EL (cell line): ENCODE measurements at regions not wholly inside any gene's neighbourhood (a gene's known extent, or its start where the extent isn't known, plus 50 kb on each side); places are given as distances from the start of the nearest gene placed in this dataset.
"Not testable (repeated sequence)": the region's sequence is repeated elsewhere in the genome, so short reads cannot be mapped to it uniquely, and the experiment has no call there.

Experiments
- DNase-seq: peaks from one replicate; pipeline ENCODE4 v3.0.0-alpha.2; 2016

DNA sequence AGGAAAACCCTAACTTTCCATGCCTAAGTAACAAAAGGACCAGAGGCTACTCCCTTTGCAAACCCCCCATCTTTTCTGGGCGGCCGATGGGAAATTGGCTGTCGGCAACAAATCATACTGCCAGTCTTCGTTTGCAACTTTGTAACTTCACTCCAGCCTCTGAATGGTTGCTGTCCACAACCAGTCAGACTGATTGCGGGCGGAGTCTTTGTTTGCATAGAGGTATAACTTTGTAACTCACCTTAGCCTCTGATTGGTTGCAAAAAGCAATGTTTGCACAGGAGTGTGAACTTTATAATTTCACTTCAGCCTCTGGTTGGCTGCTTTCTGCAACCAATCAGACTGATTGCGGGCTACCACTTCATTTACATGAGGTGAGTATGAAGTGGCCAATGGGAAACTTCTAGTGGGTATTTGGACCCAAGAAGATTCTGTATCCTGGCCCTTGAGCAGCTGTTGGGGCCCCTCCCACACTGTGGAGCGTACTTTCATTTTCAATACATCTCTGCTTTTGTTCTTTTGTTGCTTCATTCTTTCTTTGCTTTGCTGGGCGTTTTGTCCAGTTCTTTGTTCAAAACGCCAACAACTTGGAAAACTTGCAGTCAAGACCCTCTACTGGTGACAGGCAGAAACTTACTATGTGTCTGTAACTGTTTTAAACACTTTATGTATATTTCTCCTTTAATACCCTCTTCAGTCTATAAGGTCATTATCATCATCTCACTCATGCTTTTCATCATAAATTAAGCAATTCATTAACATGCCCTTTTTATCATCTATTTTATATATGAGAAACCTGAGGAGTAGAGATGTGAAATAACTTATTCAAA lies 55.8 kb upstream of the PPP1R12A start:
- not testable (repeated sequence) for DNase-seq

DNA sequence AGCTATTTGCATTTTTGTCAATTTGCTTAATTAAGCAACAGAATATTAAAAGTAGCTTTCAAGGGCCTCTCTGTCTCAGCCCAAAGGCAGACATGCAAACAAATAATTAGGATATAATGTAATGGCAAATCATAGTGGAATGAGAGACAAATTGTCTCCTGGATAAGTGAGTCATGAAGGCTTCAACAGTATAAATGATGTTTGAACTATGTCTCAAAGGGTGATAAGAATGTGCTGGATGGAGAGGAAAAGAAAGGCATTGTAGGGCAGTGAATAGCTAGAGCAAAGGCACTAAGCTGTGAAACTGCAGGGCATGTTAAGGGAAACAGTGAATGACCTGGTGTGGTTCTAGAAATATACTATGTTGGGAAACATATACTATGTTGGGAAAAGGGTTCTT lies 53.5 kb upstream of the PPP1R12A start:
- peak; percentile 72 for DNase-seq

GRCh38 chr12:79987731-79988130 lies 52.8 kb upstream of the PPP1R12A start:
- no peak for DNase-seq
